ENCODE measurements at regions not wholly inside any gene's neighbourhood (a gene's known extent, or its start where the extent isn't known, plus 50 kb on each side); places are given as distances from the start of the nearest gene placed in this dataset.

DNA sequence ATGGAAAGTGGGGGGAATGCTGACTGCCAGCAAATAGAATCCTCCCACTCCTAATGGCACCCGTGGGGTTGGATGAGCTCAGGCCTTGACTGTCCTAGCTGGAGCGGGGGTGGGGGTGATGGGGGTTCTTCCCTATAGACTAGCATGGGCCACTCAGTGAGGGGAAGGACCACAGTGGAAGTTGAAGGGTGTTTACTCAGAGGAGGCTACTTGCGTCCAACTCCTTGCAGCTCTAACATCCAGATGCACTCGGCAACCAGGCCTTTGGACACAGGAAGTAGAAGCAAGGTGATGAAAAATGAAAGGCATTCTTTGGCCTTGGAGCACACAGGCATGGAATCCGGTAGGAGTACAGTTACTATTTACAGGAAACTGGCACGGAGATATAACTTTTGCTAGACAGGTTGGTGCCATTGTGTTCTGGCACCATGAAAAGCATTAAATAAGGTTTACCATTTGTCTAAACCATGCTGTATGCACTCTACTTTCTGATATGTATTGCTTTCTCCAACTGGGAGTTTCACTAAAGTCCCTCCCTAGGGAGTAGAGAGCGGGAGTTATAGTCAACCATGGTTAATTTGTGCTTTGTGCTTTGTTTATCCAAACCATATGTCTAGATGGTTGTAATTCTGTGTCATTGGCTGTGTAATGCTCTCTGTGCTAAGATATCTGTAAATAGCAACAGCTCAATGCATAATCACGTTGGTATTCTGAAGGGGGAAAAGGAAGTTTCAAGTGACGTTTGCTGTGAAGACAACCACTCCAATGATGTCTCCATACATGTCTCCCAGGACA is 125.3 kb downstream of the TSHZ3 start:
- no peak for DNase-seq (ENCODE audit: low spot score)

- peak; percentile 39 for DNase-seq (ENCODE audit: low spot score)
Observed at GRCh38 chr19:31220540-31220939, 128.7 kb downstream of the TSHZ3 start.

DNA sequence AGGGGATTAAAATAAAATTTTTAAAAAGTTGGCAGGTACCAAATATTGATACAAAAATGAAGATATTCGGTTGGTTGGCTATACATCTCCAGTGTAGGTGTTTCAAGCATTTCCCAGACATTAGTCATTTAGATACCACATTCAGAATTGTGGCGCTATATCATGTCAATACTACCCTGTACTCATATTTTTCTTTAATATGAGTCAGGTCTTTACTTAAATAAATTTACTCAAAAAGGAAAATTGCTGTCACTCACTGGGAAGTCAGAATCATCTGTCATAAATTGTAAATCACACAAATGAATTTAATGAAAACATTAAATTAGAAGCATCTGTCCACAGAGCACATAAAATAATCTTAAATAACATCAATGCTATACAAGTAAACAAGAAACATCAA is 134.2 kb downstream of the TSHZ3 start:
- DNase-seq (ENCODE audit: low spot score) = no peak

GRCh38 chr19:31214086-31214485 is 135.2 kb downstream of the TSHZ3 start:
- no peak for DNase-seq (ENCODE audit: low spot score)

- DNase-seq (ENCODE audit: low spot score) = no peak
Observed at GRCh38 chr19:31211088-31211487, 138.1 kb downstream of the TSHZ3 start.

GRCh38 chr19:31205887-31206518 is 143.2 kb downstream of the TSHZ3 start:
- DNase-seq (ENCODE audit: low spot score) = no peak

DNA sequence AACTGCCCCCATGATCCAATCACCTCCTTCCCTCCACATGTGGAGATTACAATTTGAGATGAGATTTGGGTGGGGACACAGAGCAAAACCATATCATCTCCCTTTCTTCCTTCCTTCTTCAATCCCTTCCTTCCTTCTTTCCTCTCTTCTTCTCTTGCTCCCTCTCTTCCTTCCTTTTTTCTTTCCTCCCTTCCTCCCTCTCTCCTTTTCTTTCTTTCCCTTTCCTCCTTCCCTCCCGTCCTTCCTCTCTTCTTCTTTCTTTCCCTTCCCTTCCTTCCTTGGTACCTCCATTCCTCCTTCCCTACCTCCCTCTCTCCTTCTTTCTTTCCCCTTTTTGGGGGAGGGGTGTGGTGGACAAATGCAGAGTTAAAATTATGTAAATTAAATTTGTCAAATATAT is 145.1 kb downstream of the TSHZ3 start:
- DNase-seq (ENCODE audit: low spot score) = no peak

GRCh38 chr19:31185261-31185660 is 164.0 kb downstream of the TSHZ3 start:
- DNase-seq (ENCODE audit: low spot score) = no peak

DNA sequence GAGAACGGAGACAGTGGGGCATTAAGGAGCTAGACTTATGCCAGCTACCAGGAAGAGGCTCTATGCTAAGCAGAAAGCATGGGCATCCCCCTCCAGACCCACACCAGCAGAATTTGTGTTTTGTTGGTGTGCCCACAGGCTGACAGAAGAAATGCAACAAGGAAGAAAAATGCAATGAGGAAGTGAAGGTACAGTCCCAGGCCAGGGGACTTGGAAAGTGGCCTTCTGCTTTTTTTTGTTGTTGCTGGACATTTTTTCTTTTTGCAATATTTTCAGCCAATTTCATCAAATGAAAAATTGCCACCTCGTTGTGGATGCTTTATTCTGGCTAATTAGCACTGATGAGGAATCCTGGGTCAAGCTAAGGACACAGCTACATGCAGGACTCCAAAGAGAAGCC is 167.7 kb downstream of the TSHZ3 start:
- DNase-seq (ENCODE audit: low spot score) = no peak

DNA sequence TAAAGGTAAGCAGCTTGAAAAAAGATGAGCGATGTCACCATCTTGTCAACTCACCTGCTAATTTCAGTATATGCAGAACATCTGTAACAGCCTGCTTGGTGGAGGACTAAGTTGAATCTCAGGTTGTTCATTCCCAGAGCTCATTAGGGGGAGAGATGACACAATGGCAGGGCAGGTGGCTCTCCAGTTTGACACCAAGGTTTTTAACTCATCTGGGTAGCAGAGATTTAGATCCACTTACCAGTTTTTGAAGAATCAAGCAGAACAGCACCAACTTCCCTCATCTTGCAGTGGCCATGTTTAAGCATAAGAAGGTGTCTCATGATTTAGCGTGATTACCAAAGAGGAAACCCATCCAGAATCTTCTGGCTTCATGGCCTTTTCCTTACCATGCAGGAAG is 168.3 kb downstream of the TSHZ3 start:
- no peak for DNase-seq (ENCODE audit: low spot score)

DNA sequence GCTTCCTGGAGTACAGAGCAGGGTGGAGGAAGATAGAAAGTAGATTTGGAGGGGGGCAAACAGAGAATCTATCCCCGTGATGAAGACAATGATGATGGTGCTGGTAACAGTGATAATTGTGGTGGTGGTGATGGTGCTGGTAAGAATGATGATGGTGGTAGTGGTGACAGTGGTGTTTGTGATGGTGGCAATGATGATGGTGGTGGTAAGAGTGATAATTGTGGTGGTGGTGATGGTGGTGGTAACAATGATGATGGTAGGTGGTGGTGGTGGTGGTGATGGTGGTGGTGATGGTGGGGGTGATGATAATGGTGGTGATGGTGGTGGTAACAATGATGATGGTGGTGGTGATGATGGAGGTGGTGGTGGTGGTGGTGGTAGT is 169.8 kb downstream of the TSHZ3 start:
- no peak for DNase-seq (ENCODE audit: low spot score)

DNA sequence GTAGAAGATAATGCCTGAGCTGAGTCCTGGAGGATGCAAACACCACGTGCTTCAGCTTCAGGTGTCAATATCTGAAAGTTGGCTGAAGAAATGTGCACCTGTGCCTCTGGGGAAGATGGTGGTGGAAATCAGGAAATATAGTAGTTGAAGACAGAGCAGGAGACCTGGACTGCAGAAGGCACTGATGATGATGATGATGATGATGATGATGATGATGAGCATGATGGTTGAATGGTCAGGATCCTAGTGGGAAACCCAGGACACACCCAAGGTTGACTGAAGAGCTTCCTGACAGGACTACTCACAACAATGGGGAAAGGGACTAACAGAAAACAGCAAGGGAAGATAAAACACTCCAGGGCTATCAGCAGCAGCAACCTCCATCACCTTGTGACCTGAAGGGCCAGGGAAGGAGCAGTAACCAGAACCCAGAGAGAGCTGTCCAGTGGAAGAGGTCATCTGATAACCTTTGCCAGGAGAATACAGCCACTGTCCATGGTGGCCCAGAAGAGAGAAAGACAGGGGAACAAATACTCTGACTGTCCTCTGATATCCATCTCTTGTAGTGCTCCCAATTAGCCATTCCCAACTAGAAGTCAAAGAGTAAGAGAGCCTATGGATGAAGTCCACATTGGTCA is 170.3 kb downstream of the TSHZ3 start:
- no peak for DNase-seq (ENCODE audit: low spot score)

- DNase-seq (ENCODE audit: low spot score) = no peak
Observed at GRCh38 chr19:31177246-31177645, 172.0 kb downstream of the TSHZ3 start.

GRCh38 chr19:31175564-31176348 is 173.5 kb downstream of the TSHZ3 start:
- no peak for DNase-seq (ENCODE audit: low spot score)

DNA sequence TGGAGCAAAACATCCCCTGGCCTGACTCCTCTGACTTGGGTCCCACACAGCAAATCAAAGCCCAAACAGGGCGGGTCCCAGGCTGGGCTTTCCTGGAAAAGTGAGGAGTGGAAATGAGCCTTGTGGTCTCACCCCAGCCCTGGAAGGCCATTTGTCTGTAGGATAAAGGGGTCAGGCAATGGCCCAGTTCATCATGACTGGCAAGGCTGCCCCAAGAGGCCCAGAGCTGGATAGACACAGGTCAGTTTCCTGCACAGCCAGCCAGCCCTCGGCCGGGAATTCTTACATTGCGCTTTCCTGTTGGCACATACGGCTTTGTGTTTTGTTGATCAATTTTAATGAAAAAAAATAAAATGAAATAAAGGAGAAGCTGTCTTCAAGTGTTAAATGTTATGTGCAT is 174.3 kb downstream of the TSHZ3 start:
- no peak for DNase-seq (ENCODE audit: low spot score)

GRCh38 chr19:31173991-31174390 is 175.2 kb downstream of the TSHZ3 start:
- DNase-seq (ENCODE audit: low spot score) = no peak

GRCh38 chr19:31171936-31172335 is 177.3 kb downstream of the TSHZ3 start:
- DNase-seq (ENCODE audit: low spot score) = no peak

- no peak for DNase-seq (ENCODE audit: low spot score)
Observed at GRCh38 chr19:31170046-31170445, 179.2 kb downstream of the TSHZ3 start.

DNA sequence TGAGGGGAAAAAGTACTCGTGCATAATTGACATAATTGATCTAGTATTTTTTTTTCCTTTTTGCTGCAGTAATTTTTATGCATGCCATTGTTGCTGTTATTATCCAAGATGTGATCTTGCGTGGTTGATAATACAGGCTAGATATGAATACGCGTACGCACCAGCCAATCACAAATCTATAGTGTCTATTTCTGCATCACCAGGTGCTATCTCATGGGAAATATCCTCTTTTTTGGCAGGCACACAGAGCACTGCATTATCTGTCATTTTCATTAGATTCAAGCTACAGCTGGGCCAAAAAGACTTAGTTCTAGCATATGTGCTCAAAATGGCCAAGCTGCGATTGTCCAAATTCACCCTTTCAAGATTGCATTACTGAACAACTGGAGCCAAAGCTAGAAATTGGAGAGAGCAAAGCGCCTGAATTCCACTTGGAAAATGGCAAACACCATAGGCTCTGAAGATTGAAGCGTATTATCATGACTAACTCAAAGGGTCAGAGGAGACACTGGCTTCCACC is 181.1 kb downstream of the TSHZ3 start:
- no peak for DNase-seq (ENCODE audit: low spot score)

DNA sequence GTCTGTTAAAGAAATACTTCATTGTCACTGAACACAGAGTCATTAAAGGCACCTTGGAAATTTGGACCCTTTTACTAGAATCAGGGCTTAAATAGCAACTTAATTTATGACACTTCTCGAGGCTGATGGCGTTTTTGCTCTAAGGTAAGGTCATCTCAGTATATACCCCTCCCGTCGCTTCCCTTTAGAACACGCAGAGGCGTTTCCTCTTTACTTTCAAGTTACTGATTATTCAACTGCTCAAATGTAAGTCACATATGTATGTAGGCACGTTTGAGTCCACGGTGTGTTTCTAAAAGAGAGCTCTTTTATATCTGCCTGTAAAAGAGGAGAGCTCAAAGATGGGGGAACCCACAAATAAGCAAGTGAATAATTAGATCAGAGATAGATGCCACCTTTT is 181.5 kb downstream of the TSHZ3 start:
- DNase-seq (ENCODE audit: low spot score) = no peak

GRCh38 chr19:31166206-31166605 is 183.0 kb downstream of the TSHZ3 start:
- no peak for DNase-seq (ENCODE audit: low spot score)

- no peak for DNase-seq (ENCODE audit: low spot score)
Observed at GRCh38 chr19:31164791-31165251, 184.4 kb downstream of the TSHZ3 start.

All from iPS-NIHi11 (cell line).